MCF 10A (cell line): ENCODE measurements at regions not wholly inside any gene's neighbourhood (a gene's known extent, or its start where the extent isn't known, plus 50 kb on each side); places are given as distances from the start of the nearest gene placed in this dataset.

ENCODE experiments used
- BruUV-seq: library from RNA; stranded (reverse); fragments of 400-500 nt; replicated peaks from 2 replicates; lab custom pipeline; 2021; lab: Mats Ljungman, UMichigan
- CTCF ChIA-PET: fragments of 300-600 bp; sonication (Branson Sonifier 250); formaldehyde crosslinking; extraction: SDS; loops from one replicate; lab custom pipeline; 2021; ENCODE audit warnings: antibody characterized with exemption, inconsistent platforms; lab: Yijun Ruan, JAX
- POLR2A ChIA-PET: fragments of 300-600, 350-650 bp; sonication (Branson Sonifier 250); formaldehyde crosslinking; extraction: SDS; loops from one replicate; lab custom pipeline; 2020; ENCODE audit warnings: antibody characterized with exemption, inconsistent platforms; lab: Yijun Ruan, JAX
- DNase-seq: peaks from one replicate; pipeline ENCODE4 v3.0.0-alpha.2; 2018; ENCODE audit not compliant: unreplicated experiment
- H3K27ac Mint-ChIP-seq: one replicate; pipeline ENCODE4 v1.8.0; 2022; ENCODE audit warnings: mild to moderate bottlenecking, low read depth, mixed read lengths; ENCODE audit not compliant: unreplicated experiment
- H3K27me3 Mint-ChIP-seq: one replicate; pipeline ENCODE4 v1.8.0; 2022; ENCODE audit warnings: mixed read lengths; ENCODE audit not compliant: insufficient read depth, unreplicated experiment
- H3K36me3 Mint-ChIP-seq: one replicate; pipeline ENCODE4 v1.8.0; 2022; ENCODE audit warnings: mild to moderate bottlenecking, moderate library complexity, mixed read lengths; ENCODE audit not compliant: insufficient read depth, unreplicated experiment
- H3K4me1 Mint-ChIP-seq: one replicate; pipeline ENCODE4 v1.8.0; 2022; ENCODE audit warnings: mixed read lengths; ENCODE audit not compliant: insufficient read depth, unreplicated experiment
- H3K4me3 Mint-ChIP-seq: one replicate; pipeline ENCODE4 v1.8.0; 2022; ENCODE audit warnings: mild to moderate bottlenecking, moderate library complexity, mixed read lengths; ENCODE audit not compliant: unreplicated experiment
- H3K9me3 Mint-ChIP-seq: one replicate; pipeline ENCODE4 v1.8.0; 2022; ENCODE audit warnings: mixed read lengths; ENCODE audit not compliant: unreplicated experiment
- CTCF ChIP-seq: fragments of 200-600 bp; IDR thresholded peaks from one replicate; pipeline ENCODE4 v1.8.0; 2022; ENCODE audit warnings: antibody characterized with exemption, mild to moderate bottlenecking; ENCODE audit not compliant: unreplicated experiment
- intact Hi-C: fragments of 100-400 bp; cut with micrococcal nuclease; formaldehyde crosslinking; loops from 2 replicates; pipeline ENCODE4 v1.14.1; 2022

DNA sequence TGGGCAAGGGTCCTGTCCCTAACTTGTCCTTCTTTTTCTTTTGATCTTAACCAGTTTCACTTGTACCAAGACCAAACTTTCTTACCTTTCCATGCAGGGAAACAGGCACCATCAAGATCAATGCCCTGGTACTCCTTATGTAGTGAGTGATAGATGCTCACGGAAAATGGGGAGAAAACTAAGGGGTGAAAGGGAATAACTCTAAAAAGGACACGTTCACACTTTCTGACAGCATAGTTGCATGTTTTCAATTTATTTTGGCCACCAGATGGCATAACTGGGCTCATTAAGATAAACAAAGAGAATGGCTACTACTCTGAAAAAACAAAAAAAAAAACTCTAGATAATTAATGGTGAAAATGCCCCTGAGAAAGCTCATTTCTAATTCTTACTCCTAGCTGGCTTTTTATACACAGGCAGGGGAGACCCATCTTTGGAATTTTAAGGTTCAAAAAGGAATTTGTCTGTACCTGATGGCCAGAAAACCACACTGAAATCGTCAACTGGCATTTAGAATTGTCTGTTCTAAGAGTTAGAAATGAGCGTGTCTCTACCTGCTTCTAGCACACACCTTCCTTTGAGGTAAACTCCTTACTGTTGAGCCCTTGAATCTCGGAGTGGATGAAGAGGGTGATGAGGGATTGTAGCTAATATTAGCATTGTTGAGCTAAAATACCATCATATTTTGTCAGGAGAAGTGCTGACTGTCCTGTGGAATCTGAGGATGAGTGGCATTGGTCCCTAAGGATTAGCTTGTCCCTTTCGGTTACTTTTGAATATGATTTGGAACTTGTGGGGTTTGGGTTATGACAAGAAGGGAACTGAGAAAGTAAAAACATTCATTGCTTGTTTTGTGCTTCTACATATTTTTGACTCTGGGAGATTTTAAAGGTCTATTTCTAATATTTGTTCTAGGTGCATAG is 62.2 kb upstream of the DDR1 start:
- peak; percentile 54 for TF ChIP-seq CTCF
- Mint-ChIP-seq H3K4me1 (peaks cover 50% of the 10 kb centered on the region), H3K9me3 (no peaks in the 10 kb centered on the region), H3K4me3 (no peak overlapping the region), H3K27me3 (no peaks in the 10 kb centered on the region), H3K27ac (peak overlapping the region; percentile 63), H3K36me3 (no peaks in the 10 kb centered on the region)
- BruUV-seq, result no TSS peak
- intact Hi-C loops, result loop anchor here (5.0 kb wide), 1 partner anchor 135 kb away; the partner anchor contains the start of gene PPP1R18
- CTCF ChIA-PET, result interaction anchor here (0.5 to 5.6 kb wide), 47 partner anchors 7 to 349 kb away, joined by 3 to 79 read pairs (median 3); partner anchors contain the start of genes DDR1, DHX16, IER3 and MRPS18B
- POLR2A ChIA-PET, result interaction anchor here (0.6 to 5.8 kb wide), 23 partner anchors 9 to 313 kb away, joined by 3 to 159 read pairs (median 4); partner anchors contain the start of genes DDR1, FLOT1, IER3 and MDC1
- peak; percentile 65 for DNase-seq

GRCh38 chr6:30820193-30820592 is 64.1 kb upstream of the DDR1 start:
- intact Hi-C loops, result loop anchor here (1.0 to 5.0 kb wide), 3 partner anchors 68 to 133 kb away; partner anchors contain the start of genes FLOT1 and PPP1R18
- no peak overlapping the region for H3K4me3 Mint-ChIP-seq
- H3K27ac Mint-ChIP-seq, result peak overlapping the region; percentile 92
- no peak for TF ChIP-seq CTCF
- no peaks in the 10 kb centered on the region for H3K27me3 Mint-ChIP-seq
- CTCF ChIA-PET, result interaction anchor here (0.5 to 5.6 kb wide), 35 partner anchors 8 to 722 kb away, joined by 3 to 79 read pairs (median 5); partner anchors contain the start of genes DDR1, DDX39B, DHX16 and IER3
- peaks cover 45% of the 10 kb centered on the region for H3K4me1 Mint-ChIP-seq
- no peaks in the 10 kb centered on the region for H3K36me3 Mint-ChIP-seq
- BruUV-seq, result no TSS peak
- H3K9me3 Mint-ChIP-seq, result no peaks in the 10 kb centered on the region
- DNase-seq, result peak; percentile 88
- POLR2A ChIA-PET, result interaction anchor here (0.6 to 5.8 kb wide), 25 partner anchors 7 to 466 kb away, joined by 3 to 159 read pairs (median 5); partner anchors contain the start of genes DDR1, FLOT1, GTF2H4 and IER3

DNA sequence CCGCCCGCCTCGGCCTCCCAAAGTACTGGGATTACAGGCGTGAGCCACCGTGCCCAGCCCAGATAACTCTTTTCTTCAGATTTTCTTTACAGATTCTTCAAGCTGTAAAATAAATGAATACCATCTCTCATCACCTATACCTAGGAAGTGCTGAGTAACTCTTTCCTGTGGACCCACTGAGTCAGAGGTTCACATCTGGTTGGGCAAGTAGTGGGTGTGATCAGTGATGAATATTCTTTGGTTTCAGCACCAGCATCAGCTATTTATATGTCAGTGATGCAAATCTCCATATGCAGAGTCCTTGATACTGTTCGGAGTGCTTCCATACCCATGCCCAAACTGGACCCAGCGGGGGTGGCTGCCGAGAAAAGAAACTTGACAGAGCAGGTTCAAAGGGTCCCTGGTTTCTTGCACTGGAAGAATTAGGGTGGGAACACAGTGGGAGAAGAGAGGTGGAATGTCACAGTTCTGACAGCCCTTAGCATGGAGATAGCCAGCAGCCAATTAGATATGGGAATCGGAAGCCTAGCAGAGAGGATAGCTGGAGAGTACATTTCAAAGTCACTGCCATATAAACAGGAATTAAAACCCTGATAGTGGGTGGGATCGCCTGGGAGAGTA is 64.9 kb upstream of the DDR1 start:
- H3K4me1 Mint-ChIP-seq, result peaks cover 48% of the 10 kb centered on the region
- peak overlapping the region; percentile 92 for H3K27ac Mint-ChIP-seq
- ChIA-PET POLR2A (interaction anchor here (0.6 to 5.8 kb wide), 25 partner anchors 8 to 206 kb away, joined by 3 to 159 read pairs (median 5); partner anchors contain the start of genes DDR1, FLOT1, GTF2H4 and IER3), CTCF (interaction anchor here (0.6 to 5.6 kb wide), 25 partner anchors 7 to 268 kb away, joined by 3 to 79 read pairs (median 8); partner anchors contain the start of genes DDR1, DHX16, IER3 and VARS2)
- TF ChIP-seq CTCF, result no peak
- no TSS peak for BruUV-seq
- H3K4me3 Mint-ChIP-seq, result no peak overlapping the region
- H3K36me3 Mint-ChIP-seq, result no peaks in the 10 kb centered on the region
- intact Hi-C loops, result no loop called here
- no peaks in the 10 kb centered on the region for H3K9me3 Mint-ChIP-seq
- no peaks in the 10 kb centered on the region for H3K27me3 Mint-ChIP-seq
- DNase-seq, result peak; percentile 78
